ENCODE measurements at regions not wholly inside any gene's neighbourhood (a gene's known extent, or its start where the extent isn't known, plus 50 kb on each side); places are given as distances from the start of the nearest gene placed in this dataset.

DNA sequence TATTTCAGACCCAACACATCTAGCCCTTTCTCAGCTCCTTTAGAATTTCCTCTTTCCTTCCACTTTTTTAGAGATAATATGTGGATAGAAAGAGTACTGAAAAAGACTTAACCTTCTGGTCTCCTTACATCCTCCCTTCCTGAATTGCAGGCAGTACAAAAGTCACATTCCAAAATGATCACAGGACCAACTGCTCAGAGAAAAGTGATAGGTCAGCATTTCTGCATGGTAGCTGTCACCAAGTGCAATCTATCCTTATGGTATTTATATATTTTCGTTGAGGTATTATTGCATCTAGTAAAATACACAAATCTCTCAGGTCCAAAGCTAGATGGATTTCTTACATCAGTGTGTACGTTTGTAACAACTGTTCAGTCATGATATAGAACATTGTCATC is 427.5 kb downstream of the LPIN1 start:
- intact Hi-C loops (cut with DNase I): loop anchor here in 1 of 2 donors (10.0 kb wide), 1 partner anchor 309 kb away; no protein-coding TSS in a partner anchor

DNA sequence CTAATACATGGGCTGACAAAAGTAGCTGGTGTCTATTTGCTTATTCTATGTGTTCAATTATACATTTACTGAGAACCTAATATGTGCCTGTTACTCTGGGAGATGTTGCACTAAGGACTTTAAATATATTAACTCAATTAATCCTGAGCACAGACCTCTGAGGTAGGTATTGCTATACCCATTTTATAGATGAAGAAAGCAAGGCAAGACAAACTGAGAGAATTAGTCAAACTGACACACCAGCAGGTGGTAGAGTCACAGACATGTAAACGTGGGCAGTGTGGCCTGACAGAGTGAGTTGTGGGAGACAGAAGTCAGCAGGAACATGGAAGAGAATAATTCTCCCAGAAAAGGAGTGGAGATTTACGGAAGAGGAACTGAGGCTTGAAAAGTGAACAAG is 428.9 kb downstream of the LPIN1 start:
- peaks cover 16 to 44% of the 10 kb centered on the region in 2 donors for H3K4me1 ChIP-seq (replicated peaks in 1 of 2)
- no peak overlapping the region for H3K4me3 ChIP-seq
- intact Hi-C loops (cut with DNase I): loop anchor here in 1 of 2 donors (10.0 kb wide), 1 partner anchor 311 kb away; no protein-coding TSS in a partner anchor
- H3K27ac ChIP-seq: no peak overlapping the region
- no peak for DNase-seq
- H3K9me3 ChIP-seq (replicated peaks in 1 of 3): no peaks in the 10 kb centered on the region
- no peaks in the 10 kb centered on the region for H3K36me3 ChIP-seq (replicated peaks in 1 of 2)
- H3K27me3 ChIP-seq: no peaks in the 10 kb centered on the region
- TF ChIP-seq CTCF (IDR thresholded peaks at IDR 0.05) (no peak), POLR2A (IDR thresholded peaks at IDR 0.05) (no peak)
- 89 to 96% (median 90%) methylated on average over 2 of the region's 2 CpGs for WGBS, 4 donors

More for the DNA sequence above, 427.5 kb downstream of the LPIN1 start:
- Histone ChIP-seq H3K36me3 (replicated peaks in 1 of 2) (no peaks in the 10 kb centered on the region), H3K27me3 (no peaks in the 10 kb centered on the region), H3K4me1 (replicated peaks in 1 of 2) (peaks cover 20 to 44% of the 10 kb centered on the region in 2 donors), H3K4me3 (no peak overlapping the region), H3K9me3 (replicated peaks in 1 of 3) (no peaks in the 10 kb centered on the region), H3K27ac (no peak overlapping the region)
- WGBS, 4 donors: 78 to 89% (median 80%) methylated on average over 2 of the region's 2 CpGs
- TF ChIP-seq CTCF (IDR thresholded peaks at IDR 0.05) (no peak), POLR2A (IDR thresholded peaks at IDR 0.05) (no peak)
- DNase-seq: no peak

- no peak overlapping the region for H3K4me3 ChIP-seq
- WGBS, 4 donors: 6 to 12% (median 6%) methylated on average over 8 to 9 of the region's 9 CpGs
- intact Hi-C loops (cut with DNase I): loop anchor here in 1 of 2 donors (10.0 kb wide), 1 partner anchor 312 kb away; no protein-coding TSS in a partner anchor
- H3K9me3 ChIP-seq (replicated peaks in 1 of 3): no peaks in the 10 kb centered on the region
- H3K4me1 ChIP-seq (replicated peaks in 1 of 2): peaks cover 19 to 45% of the 10 kb centered on the region in 2 donors
- DNase-seq: peak; percentile 81 to 97 (median 95)
- H3K27ac ChIP-seq: peak overlapping the region; percentile 5 to 75 (median 49)
- no peaks in the 10 kb centered on the region for H3K36me3 ChIP-seq (replicated peaks in 1 of 2)
- no peak for TF ChIP-seq POLR2A (IDR thresholded peaks at IDR 0.05)
- TF ChIP-seq CTCF (IDR thresholded peaks at IDR 0.05): no peak
- H3K27me3 ChIP-seq: no peaks in the 10 kb centered on the region
These were observed 430.4 kb downstream of the LPIN1 start for GRCh38 chr2:12176623-12177454.

DNA sequence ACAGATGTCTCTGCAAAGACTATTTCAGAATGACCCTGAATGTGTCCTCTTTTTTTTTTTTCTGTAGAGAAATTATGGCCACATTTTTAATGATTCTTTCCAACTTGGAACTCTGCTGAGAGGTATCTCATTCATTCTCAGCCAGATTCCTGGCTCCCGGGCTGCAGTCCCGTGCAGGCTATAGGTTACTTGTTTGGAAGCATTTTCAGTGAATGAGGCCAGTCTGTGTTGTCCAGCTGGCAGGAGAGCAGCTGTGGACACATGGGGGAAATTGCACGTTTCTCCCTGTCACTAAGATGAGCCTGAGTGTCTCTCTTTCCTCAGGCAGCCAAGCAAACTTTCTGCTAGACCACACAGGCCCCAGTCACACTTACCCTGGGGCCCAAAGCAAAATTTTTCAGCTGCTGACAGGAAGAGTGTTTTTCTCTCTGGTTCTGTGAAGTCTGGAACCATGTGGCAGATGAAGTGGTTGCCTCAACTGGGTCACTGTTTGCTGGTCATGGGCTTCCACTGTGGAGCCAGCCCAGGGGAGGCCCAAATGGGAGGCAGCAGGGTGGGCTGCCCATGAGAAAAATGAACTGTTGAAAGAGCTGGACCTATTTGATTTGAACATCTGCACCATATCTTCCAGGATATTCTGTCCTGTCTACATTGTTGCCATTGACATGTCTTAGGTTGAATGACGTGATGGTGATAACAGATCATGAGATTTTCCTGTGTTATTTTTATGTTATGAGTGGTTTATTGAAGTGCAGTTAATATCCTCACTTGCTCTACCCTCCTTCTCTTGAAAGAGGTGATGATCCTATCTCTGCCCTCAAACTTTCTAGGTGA is 431.2 kb downstream of the LPIN1 start:
- H3K9me3 ChIP-seq (replicated peaks in 1 of 3): no peaks in the 10 kb centered on the region
- no peaks in the 10 kb centered on the region for H3K27me3 ChIP-seq
- H3K4me3 ChIP-seq: no peak overlapping the region
- peaks cover 19 to 45% of the 10 kb centered on the region in 2 donors for H3K4me1 ChIP-seq (replicated peaks in 1 of 2)
- 27 to 29% (median 28%) methylated on average over 4 of the region's 4 CpGs for WGBS, 4 donors
- peak overlapping the region; percentile 11 to 75 (median 49) for H3K27ac ChIP-seq
- intact Hi-C loops (cut with DNase I): loop anchor here in 1 of 2 donors (10.0 kb wide), 1 partner anchor 313 kb away; no protein-coding TSS in a partner anchor
- no peaks in the 10 kb centered on the region for H3K36me3 ChIP-seq (replicated peaks in 1 of 2)
- DNase-seq: peak; percentile 42 to 84 (median 62)
- TF ChIP-seq POLR2A (IDR thresholded peaks at IDR 0.05): no peak
- TF ChIP-seq CTCF (IDR thresholded peaks at IDR 0.05): no peak
